OCI-LY1 (cell line): ENCODE measurements at regions not wholly inside any gene's neighbourhood (a gene's known extent, or its start where the extent isn't known, plus 50 kb on each side); places are given as distances from the start of the nearest gene placed in this dataset.

Source experiments
- EZH2 ChIP-seq: fragments of 200-600 bp; sonication (generic), shearing (Covaris generic); IDR thresholded peaks from 2 replicates; pipeline ENCODE4 v1.8.0; 2017; ENCODE audit warnings: borderline replicate concordance, mixed run types, mild to moderate bottlenecking, antibody characterized with exemption, low read length, moderate library complexity, mixed read lengths
- TF ChIP-seq, protein P1 (sequence below): fragments of 200-600 bp; sonication (generic), shearing (Covaris generic); IDR thresholded peaks from 2 replicates; pipeline ENCODE4 v1.5.1; 2017; ENCODE audit warnings: mild to moderate bottlenecking, antibody characterized with exemption, low read length, moderate library complexity, mixed read lengths

DNA sequence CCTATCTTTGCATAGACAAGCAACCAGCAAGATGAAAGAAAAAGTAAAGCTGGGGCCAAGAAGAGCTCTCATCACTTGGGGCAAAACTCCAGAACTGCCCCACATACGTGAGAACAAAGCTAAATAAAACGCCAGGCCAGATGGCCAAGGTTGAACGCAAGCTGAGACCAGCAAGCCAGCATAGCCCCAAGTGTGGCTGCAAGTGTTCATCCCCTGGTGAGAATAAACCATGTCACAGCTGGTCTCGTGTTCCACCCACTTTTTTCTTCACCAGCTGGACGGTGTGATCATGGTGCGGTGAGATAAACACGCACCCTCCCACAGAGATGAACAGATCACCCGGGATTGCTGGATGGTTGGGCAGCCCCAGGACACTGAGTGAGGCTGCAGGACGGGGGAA, 109.6 kb upstream of the CACNA1A start:
- TF ChIP-seq, protein P1, sequence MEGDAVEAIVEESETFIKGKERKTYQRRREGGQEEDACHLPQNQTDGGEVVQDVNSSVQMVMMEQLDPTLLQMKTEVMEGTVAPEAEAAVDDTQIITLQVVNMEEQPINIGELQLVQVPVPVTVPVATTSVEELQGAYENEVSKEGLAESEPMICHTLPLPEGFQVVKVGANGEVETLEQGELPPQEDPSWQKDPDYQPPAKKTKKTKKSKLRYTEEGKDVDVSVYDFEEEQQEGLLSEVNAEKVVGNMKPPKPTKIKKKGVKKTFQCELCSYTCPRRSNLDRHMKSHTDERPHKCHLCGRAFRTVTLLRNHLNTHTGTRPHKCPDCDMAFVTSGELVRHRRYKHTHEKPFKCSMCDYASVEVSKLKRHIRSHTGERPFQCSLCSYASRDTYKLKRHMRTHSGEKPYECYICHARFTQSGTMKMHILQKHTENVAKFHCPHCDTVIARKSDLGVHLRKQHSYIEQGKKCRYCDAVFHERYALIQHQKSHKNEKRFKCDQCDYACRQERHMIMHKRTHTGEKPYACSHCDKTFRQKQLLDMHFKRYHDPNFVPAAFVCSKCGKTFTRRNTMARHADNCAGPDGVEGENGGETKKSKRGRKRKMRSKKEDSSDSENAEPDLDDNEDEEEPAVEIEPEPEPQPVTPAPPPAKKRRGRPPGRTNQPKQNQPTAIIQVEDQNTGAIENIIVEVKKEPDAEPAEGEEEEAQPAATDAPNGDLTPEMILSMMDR, result no peak
- no peak for TF ChIP-seq EZH2
